ENCODE measurements at regions not wholly inside any gene's neighbourhood (a gene's known extent, or its start where the extent isn't known, plus 50 kb on each side); places are given as distances from the start of the nearest gene placed in this dataset.

- H3K4me3 Mint-ChIP-seq: no peak overlapping the region
- no peak for TF ChIP-seq CTCF (conservative IDR thresholded peaks at IDR 0.05)
- H3K4me1 Mint-ChIP-seq: no peaks in the 10 kb centered on the region
- no peaks in the 10 kb centered on the region for H3K27me3 Mint-ChIP-seq (ENCODE audit: low read depth)
- no peaks in the 10 kb centered on the region for H3K9me3 Mint-ChIP-seq
- no peak overlapping the region for H3K27ac Mint-ChIP-seq (ENCODE audit: unreplicated experiment)
- no peaks in the 10 kb centered on the region for H3K36me3 Mint-ChIP-seq (ENCODE audit: low read depth)
- DNase-seq (ENCODE audit: low read depth, low spot score): no peak
These were observed 345.0 kb downstream of the UQCRFS1 start for GRCh38 chr19:28867978-28868377.

- no peaks in the 10 kb centered on the region for H3K36me3 Mint-ChIP-seq (ENCODE audit: low read depth)
- peaks cover 2% of the 10 kb centered on the region for H3K9me3 Mint-ChIP-seq
- H3K27ac Mint-ChIP-seq (ENCODE audit: unreplicated experiment): no peak overlapping the region
- no peak for DNase-seq (ENCODE audit: low read depth, low spot score)
- H3K27me3 Mint-ChIP-seq (ENCODE audit: low read depth): no peaks in the 10 kb centered on the region
- peaks cover 8% of the 10 kb centered on the region for H3K4me1 Mint-ChIP-seq
- TF ChIP-seq CTCF (conservative IDR thresholded peaks at IDR 0.05): no peak
- no peak overlapping the region for H3K4me3 Mint-ChIP-seq
These were observed 348.3 kb downstream of the UQCRFS1 start for GRCh38 chr19:28864577-28865042.

GRCh38 chr19:28864024-28864503, 348.9 kb downstream of the UQCRFS1 start:
- no peaks in the 10 kb centered on the region for H3K27me3 Mint-ChIP-seq (ENCODE audit: low read depth)
- no peak for DNase-seq (ENCODE audit: low read depth, low spot score)
- peaks cover 9% of the 10 kb centered on the region for H3K4me1 Mint-ChIP-seq
- H3K4me3 Mint-ChIP-seq: no peak overlapping the region
- peaks cover 2% of the 10 kb centered on the region for H3K9me3 Mint-ChIP-seq
- no peak for TF ChIP-seq CTCF (conservative IDR thresholded peaks at IDR 0.05)
- H3K27ac Mint-ChIP-seq (ENCODE audit: unreplicated experiment): no peak overlapping the region
- no peaks in the 10 kb centered on the region for H3K36me3 Mint-ChIP-seq (ENCODE audit: low read depth)

- Mint-ChIP-seq H3K4me3 (no peak overlapping the region), H3K27me3 (ENCODE audit: low read depth) (no peaks in the 10 kb centered on the region), H3K27ac (ENCODE audit: unreplicated experiment) (no peak overlapping the region), H3K4me1 (peaks cover 14% of the 10 kb centered on the region), H3K36me3 (ENCODE audit: low read depth) (no peaks in the 10 kb centered on the region), H3K9me3 (peaks cover 2% of the 10 kb centered on the region)
- TF ChIP-seq CTCF (conservative IDR thresholded peaks at IDR 0.05): no peak
- DNase-seq (ENCODE audit: low read depth, low spot score): no peak
These were observed 350.7 kb downstream of the UQCRFS1 start for GRCh38 chr19:28862238-28862637.

- DNase-seq (ENCODE audit: low read depth, low spot score): no peak
- peaks cover 19% of the 10 kb centered on the region for H3K4me1 Mint-ChIP-seq
- peaks cover 2% of the 10 kb centered on the region for H3K9me3 Mint-ChIP-seq
- H3K4me3 Mint-ChIP-seq: no peak overlapping the region
- TF ChIP-seq CTCF (conservative IDR thresholded peaks at IDR 0.05): no peak
- peak overlapping the region; percentile 7 for H3K27ac Mint-ChIP-seq (ENCODE audit: unreplicated experiment)
- no peaks in the 10 kb centered on the region for H3K27me3 Mint-ChIP-seq (ENCODE audit: low read depth)
- no peaks in the 10 kb centered on the region for H3K36me3 Mint-ChIP-seq (ENCODE audit: low read depth)
These were observed 353.1 kb downstream of the UQCRFS1 start for GRCh38 chr19:28859811-28860210.
